GM12891 (cell line): ENCODE measurements at regions not wholly inside any gene's neighbourhood (a gene's known extent, or its start where the extent isn't known, plus 50 kb on each side); places are given as distances from the start of the nearest gene placed in this dataset.

Experiments used
- POLR2A ChIP-seq: IDR thresholded peaks from 2 replicates; pipeline ENCODE4 v1.6.1; 2011; ENCODE audit warnings: low read depth, low read length, control low read depth
- POLR2AphosphoS5 ChIP-seq: IDR thresholded peaks from 2 replicates; pipeline ENCODE4 v1.6.1; 2011; ENCODE audit warnings: low read depth, low read length, control low read depth
- POU2F2 ChIP-seq: IDR thresholded peaks from 2 replicates; pipeline ENCODE4 v1.6.1; 2011; ENCODE audit warnings: low read depth, mild to moderate bottlenecking, control low read depth, low read length, moderate library complexity
- SPI1 ChIP-seq: IDR thresholded peaks from 2 replicates; pipeline ENCODE4 v1.6.1; 2011; ENCODE audit warnings: low read depth, low read length, control low read depth
- TAF1 ChIP-seq: IDR thresholded peaks from 2 replicates; pipeline ENCODE4 v1.6.1; 2011; ENCODE audit warnings: low read depth, low read length, control low read depth

GRCh38 chr9:34869390-34869789, 88.7 kb upstream of the PHF24 start:
- no peak for TF ChIP-seq POLR2AphosphoS5
- no peak for TF ChIP-seq TAF1
- TF ChIP-seq POLR2A: no peak
- no peak for TF ChIP-seq POU2F2
- TF ChIP-seq SPI1: no peak
